HepG2 (cell line): ENCODE measurements at regions not wholly inside any gene's neighbourhood (a gene's known extent, or its start where the extent isn't known, plus 50 kb on each side); places are given as distances from the start of the nearest gene placed in this dataset.
A peak's percentile ranks its signal among the peaks of the same experiment; 100 is the strongest.

Experiments
- CHD4 ChIP-seq: fragments of 200-600 bp; sonication (generic); IDR thresholded peaks from 2 replicates; pipeline ENCODE4 v1.7.0; 2017; ENCODE audit warnings: mild to moderate bottlenecking, low read length, borderline replicate concordance
- KAT8 ChIP-seq: IDR thresholded peaks from 2 replicates; pipeline ENCODE4 v1.6.1; 2016; ENCODE audit warnings: missing genetic modification reagents, missing compliant biosample characterization
- KLF16 ChIP-seq, 2 experiments: sonication (generic) in 1 of 2; formaldehyde crosslinking in 1 of 2; IDR thresholded peaks; 2 replicates each; pipeline versions ENCODE4 v1.6.1 to v1.8.0; 2016 to 2023; ENCODE audit warnings: missing genetic modification reagents in 2 of 2, missing compliant biosample characterization in 1 of 2
- MBNL3 ChIP-seq: fragments of 250-450 bp; sonication (Bioruptor Pico); conservative IDR thresholded peaks from 2 replicates; pipeline ENCODE4 v1.8.0; 2022; ENCODE audit warnings: mild to moderate bottlenecking, inconsistent platforms
- MED1 ChIP-seq: sonication (generic); formaldehyde crosslinking; IDR thresholded peaks from 2 replicates; pipeline ENCODE4 v1.4.0; 2020; ENCODE audit warnings: missing genetic modification reagents
- NR2F1 ChIP-seq, 2 experiments: fragments of 450-650 bp in 1 of 2; formaldehyde crosslinking in 1 of 2; IDR thresholded peaks; 2 replicates each; pipeline versions ENCODE4 v1.5.0 to v1.6.1; 2016 to 2020; ENCODE audit warnings: mild to moderate bottlenecking in 1 of 2, missing compliant biosample characterization in 1 of 2, missing genetic modification reagents in 1 of 2, moderate library complexity in 1 of 2
- NRL ChIP-seq: sonication (generic); formaldehyde crosslinking; IDR thresholded peaks from 2 replicates; pipeline ENCODE4 v1.5.0; 2020; ENCODE audit warnings: missing genetic modification reagents, mild to moderate bottlenecking, moderate library complexity, borderline replicate concordance
- PHF21A ChIP-seq: sonication (generic); formaldehyde crosslinking; IDR thresholded peaks from 2 replicates; pipeline ENCODE4 v1.5.0; 2020; ENCODE audit warnings: mild to moderate bottlenecking, missing genetic modification reagents
- POLR2G ChIP-seq: fragments of 200-400 bp; formaldehyde crosslinking; IDR thresholded peaks from 2 replicates; pipeline ENCODE4 v1.6.1; 2018; ENCODE audit warnings: mild to moderate bottlenecking, low read depth, low read length, moderate library complexity
- SAP130 ChIP-seq: IDR thresholded peaks from 2 replicates; pipeline ENCODE4 v1.6.1; 2016; ENCODE audit warnings: low read depth
- SMAD1 ChIP-seq: sonication (generic); formaldehyde crosslinking; IDR thresholded peaks from 2 replicates; pipeline ENCODE4 v1.4.0; 2020; ENCODE audit warnings: missing genetic modification reagents, low read depth, mild to moderate bottlenecking, borderline replicate concordance
- SOX5 ChIP-seq: IDR thresholded peaks from 2 replicates; pipeline ENCODE4 v1.6.1; 2016; ENCODE audit warnings: borderline replicate concordance
- ZBTB20 ChIP-seq: sonication (generic); formaldehyde crosslinking; IDR thresholded peaks from 2 replicates; pipeline ENCODE4 v1.8.1; 2023; ENCODE audit warnings: missing genetic modification reagents, low read depth, mild to moderate bottlenecking, borderline replicate concordance
- ZNF121 ChIP-seq: sonication (generic); formaldehyde crosslinking; IDR thresholded peaks from 2 replicates; pipeline ENCODE4 v1.5.0; 2020; ENCODE audit warnings: mild to moderate bottlenecking, missing genetic modification reagents
- ZNF263 ChIP-seq: sonication (generic); formaldehyde crosslinking; IDR thresholded peaks from 2 replicates; pipeline ENCODE4 v1.4.0; 2020; ENCODE audit warnings: missing genetic modification reagents
- TF ChIP-seq, protein P1 (sequence below): IDR thresholded peaks from 2 replicates; pipeline ENCODE4 v1.6.1; 2016; ENCODE audit warnings: missing compliant biosample characterization, missing genetic modification reagents, borderline replicate concordance
- TF ChIP-seq, protein P2 (sequence below): sonication (generic); formaldehyde crosslinking; IDR thresholded peaks from 2 replicates; pipeline ENCODE4 v1.8.0; 2022; ENCODE audit warnings: mild to moderate bottlenecking, missing genetic modification reagents
- TF ChIP-seq, protein P3 (sequence below): sonication (generic); formaldehyde crosslinking; IDR thresholded peaks from 2 replicates; pipeline ENCODE4 v1.4.0; 2020; ENCODE audit warnings: missing genetic modification reagents
- TF ChIP-seq, protein P4 (sequence below): sonication (generic); formaldehyde crosslinking; IDR thresholded peaks from 2 replicates; pipeline ENCODE4 v1.9.0; 2021; ENCODE audit warnings: missing genetic modification reagents, borderline replicate concordance
- TF ChIP-seq, protein P5 (sequence below): sonication (generic); formaldehyde crosslinking; IDR thresholded peaks from 2 replicates; pipeline ENCODE4 v1.4.0; 2020; ENCODE audit warnings: missing genetic modification reagents

DNA sequence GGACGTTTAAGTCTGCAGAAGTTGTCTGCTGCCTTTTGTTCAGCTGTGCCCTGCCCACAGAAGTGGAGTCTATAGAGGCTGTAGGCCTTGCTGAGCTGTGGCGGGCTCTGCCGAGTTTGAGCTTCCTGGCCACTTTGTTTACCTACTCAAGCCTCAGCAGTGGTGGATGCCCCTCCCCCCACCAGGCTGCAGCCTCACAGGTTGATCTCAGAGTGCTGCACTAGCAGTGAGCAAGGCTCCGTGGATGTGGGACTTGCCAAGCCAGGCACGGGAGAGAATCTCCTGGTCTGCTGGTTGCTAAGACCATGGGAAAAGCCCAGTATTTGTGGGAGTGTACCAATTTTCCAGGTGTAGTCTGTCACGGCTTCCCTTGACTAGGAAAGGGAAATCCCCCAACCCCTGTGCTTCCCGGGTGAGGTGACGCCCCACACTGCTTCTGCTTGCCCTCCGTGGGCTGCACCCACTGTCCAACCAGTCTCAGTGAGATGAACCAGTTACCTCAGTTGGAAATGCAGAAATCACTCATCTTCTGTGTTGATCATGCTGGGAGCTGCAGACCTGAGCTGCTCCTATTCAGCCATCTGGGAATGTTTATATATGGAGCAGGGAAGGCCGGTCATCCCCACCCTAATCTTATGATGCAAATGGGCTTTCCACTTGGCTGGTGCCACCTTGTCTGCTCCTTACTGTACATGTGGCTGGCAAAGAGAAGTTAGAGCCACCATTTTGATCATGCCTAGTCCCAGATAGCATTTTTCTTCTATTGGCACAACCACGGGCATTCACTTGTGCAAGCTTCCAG lies 156.9 kb upstream of the ITGA6 start (continued):
- TF ChIP-seq, protein P1, sequence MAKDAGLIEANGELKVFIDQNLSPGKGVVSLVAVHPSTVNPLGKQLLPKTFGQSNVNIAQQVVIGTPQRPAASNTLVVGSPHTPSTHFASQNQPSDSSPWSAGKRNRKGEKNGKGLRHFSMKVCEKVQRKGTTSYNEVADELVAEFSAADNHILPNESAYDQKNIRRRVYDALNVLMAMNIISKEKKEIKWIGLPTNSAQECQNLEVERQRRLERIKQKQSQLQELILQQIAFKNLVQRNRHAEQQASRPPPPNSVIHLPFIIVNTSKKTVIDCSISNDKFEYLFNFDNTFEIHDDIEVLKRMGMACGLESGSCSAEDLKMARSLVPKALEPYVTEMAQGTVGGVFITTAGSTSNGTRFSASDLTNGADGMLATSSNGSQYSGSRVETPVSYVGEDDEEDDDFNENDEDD: 0 out of 2 replicates have a peak, but pooled peaks have one; percentile 43
- TF ChIP-seq POLR2G (no peak), MED1 (CRISPR knock-in tag) (0 out of 2 replicates have a peak, but pooled peaks have one; percentile 28), SOX5 (peak; percentile 29; the same call in 1 of the 2 replicates), NRL (CRISPR knock-in tag) (no peak; the same call in 1 of the 2 replicates), KLF16 (CRISPR knock-in tag; IDR thresholded peaks at IDR 0.05) (peak in 1 of 2 experiments; percentile 35; a peak in 1 of 4 replicates), SAP130 (CRISPR knock-in tag) (peak; percentile 46), NR2F1 (CRISPR knock-in tag; IDR thresholded peaks at IDR 0.05) (no peak), PHF21A (CRISPR knock-in tag) (no peak), CHD4 (no peak), ZNF121 (CRISPR knock-in tag) (no peak), ZNF263 (CRISPR knock-in tag) (0 out of 2 replicates have a peak, but pooled peaks have one; percentile 31), KAT8 (CRISPR knock-in tag) (no peak), SMAD1 (CRISPR knock-in tag) (no peak), MBNL3 (CRISPR knock-in tag) (no peak), ZBTB20 (CRISPR knock-in tag) (no peak)
- TF ChIP-seq, protein P2, sequence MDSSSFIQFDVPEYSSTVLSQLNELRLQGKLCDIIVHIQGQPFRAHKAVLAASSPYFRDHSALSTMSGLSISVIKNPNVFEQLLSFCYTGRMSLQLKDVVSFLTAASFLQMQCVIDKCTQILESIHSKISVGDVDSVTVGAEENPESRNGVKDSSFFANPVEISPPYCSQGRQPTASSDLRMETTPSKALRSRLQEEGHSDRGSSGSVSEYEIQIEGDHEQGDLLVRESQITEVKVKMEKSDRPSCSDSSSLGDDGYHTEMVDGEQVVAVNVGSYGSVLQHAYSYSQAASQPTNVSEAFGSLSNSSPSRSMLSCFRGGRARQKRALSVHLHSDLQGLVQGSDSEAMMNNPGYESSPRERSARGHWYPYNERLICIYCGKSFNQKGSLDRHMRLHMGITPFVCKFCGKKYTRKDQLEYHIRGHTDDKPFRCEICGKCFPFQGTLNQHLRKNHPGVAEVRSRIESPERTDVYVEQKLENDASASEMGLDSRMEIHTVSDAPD: no peak
- TF ChIP-seq, protein P3, sequence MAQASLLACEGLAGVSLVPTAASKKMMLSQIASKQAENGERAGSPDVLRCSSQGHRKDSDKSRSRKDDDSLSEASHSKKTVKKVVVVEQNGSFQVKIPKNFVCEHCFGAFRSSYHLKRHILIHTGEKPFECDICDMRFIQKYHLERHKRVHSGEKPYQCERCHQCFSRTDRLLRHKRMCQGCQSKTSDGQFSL (CRISPR knock-in tag): no peak
- TF ChIP-seq, protein P4, sequence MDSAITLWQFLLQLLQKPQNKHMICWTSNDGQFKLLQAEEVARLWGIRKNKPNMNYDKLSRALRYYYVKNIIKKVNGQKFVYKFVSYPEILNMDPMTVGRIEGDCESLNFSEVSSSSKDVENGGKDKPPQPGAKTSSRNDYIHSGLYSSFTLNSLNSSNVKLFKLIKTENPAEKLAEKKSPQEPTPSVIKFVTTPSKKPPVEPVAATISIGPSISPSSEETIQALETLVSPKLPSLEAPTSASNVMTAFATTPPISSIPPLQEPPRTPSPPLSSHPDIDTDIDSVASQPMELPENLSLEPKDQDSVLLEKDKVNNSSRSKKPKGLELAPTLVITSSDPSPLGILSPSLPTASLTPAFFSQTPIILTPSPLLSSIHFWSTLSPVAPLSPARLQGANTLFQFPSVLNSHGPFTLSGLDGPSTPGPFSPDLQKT (CRISPR knock-in tag): no peak
- TF ChIP-seq, protein P5, sequence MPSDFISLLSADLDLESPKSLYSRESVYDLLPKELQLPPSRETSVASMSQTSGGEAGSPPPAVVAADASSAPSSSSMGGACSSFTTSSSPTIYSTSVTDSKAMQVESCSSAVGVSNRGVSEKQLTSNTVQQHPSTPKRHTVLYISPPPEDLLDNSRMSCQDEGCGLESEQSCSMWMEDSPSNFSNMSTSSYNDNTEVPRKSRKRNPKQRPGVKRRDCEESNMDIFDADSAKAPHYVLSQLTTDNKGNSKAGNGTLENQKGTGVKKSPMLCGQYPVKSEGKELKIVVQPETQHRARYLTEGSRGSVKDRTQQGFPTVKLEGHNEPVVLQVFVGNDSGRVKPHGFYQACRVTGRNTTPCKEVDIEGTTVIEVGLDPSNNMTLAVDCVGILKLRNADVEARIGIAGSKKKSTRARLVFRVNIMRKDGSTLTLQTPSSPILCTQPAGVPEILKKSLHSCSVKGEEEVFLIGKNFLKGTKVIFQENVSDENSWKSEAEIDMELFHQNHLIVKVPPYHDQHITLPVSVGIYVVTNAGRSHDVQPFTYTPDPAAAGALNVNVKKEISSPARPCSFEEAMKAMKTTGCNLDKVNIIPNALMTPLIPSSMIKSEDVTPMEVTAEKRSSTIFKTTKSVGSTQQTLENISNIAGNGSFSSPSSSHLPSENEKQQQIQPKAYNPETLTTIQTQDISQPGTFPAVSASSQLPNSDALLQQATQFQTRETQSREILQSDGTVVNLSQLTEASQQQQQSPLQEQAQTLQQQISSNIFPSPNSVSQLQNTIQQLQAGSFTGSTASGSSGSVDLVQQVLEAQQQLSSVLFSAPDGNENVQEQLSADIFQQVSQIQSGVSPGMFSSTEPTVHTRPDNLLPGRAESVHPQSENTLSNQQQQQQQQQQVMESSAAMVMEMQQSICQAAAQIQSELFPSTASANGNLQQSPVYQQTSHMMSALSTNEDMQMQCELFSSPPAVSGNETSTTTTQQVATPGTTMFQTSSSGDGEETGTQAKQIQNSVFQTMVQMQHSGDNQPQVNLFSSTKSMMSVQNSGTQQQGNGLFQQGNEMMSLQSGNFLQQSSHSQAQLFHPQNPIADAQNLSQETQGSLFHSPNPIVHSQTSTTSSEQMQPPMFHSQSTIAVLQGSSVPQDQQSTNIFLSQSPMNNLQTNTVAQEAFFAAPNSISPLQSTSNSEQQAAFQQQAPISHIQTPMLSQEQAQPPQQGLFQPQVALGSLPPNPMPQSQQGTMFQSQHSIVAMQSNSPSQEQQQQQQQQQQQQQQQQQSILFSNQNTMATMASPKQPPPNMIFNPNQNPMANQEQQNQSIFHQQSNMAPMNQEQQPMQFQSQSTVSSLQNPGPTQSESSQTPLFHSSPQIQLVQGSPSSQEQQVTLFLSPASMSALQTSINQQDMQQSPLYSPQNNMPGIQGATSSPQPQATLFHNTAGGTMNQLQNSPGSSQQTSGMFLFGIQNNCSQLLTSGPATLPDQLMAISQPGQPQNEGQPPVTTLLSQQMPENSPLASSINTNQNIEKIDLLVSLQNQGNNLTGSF: no peak
